HEK293 (cell line): ENCODE measurements at regions not wholly inside any gene's neighbourhood (a gene's known extent, or its start where the extent isn't known, plus 50 kb on each side); places are given as distances from the start of the nearest gene placed in this dataset.

ENCODE experiments used
- CTCF ChIA-PET: fragments of 350-600 bp; formaldehyde crosslinking; extraction: SDS; loops from one replicate; lab custom pipeline; 2021; ENCODE audit warnings: antibody characterized with exemption; lab: Yijun Ruan, JAX
- POLR2A ChIA-PET: fragments of 300-600 bp; formaldehyde crosslinking; extraction: SDS; loops from one replicate; lab custom pipeline; 2020; ENCODE audit warnings: antibody characterized with exemption, inconsistent platforms; lab: Yijun Ruan, JAX
- H3K27ac ChIP-seq: fragments of 200-500 bp; sonication (Bioruptor generic); 2 replicates; pipeline ENCODE4 v1.5.1; 2014; ENCODE audit warnings: low read depth, low read length, control low read depth, inconsistent platforms; ENCODE audit errors: extremely low read depth
- H3K36me3 ChIP-seq, 2 experiments: fragments of 200-500 bp in 1 of 2; sonication (Bioruptor generic) in 1 of 2; 1 replicate in 1 of 2; 2 replicates in 1 of 2; pipeline ENCODE4 v1.5.1; 2014 to 2017; ENCODE audit warnings: inconsistent platforms in 2 of 2, low read length in 2 of 2; ENCODE audit not compliant: control insufficient read depth in 2 of 2, insufficient read depth in 1 of 2
- H3K4me1 ChIP-seq: fragments of 200-500 bp; sonication (Bioruptor generic); 2 replicates; pipeline ENCODE4 v1.5.1; 2014; ENCODE audit warnings: mild to moderate bottlenecking, low read length, inconsistent platforms; ENCODE audit not compliant: control insufficient read depth, insufficient read depth
- H3K4me3 ChIP-seq: 2 replicates; pipeline ENCODE4 v1.5.1; 2011; ENCODE audit warnings: low read depth, mild to moderate bottlenecking, control low read depth, low read length, moderate library complexity
- H3K9me3 ChIP-seq: fragments of 200-500 bp; sonication (Bioruptor generic); 2 replicates; pipeline ENCODE4 v1.5.1; 2014; ENCODE audit warnings: low read depth, low read length, inconsistent platforms; ENCODE audit not compliant: control insufficient read depth, insufficient read depth
- BCL11B ChIP-seq: fragments of 450-650 bp; formaldehyde crosslinking; IDR thresholded peaks from 2 replicates; pipeline ENCODE4 v1.5.1; 2016; ENCODE audit warnings: low read depth, missing biosample characterization, missing genetic modification characterization
- HOXA7 ChIP-seq: sonication (generic); formaldehyde crosslinking; IDR thresholded peaks from 2 replicates; pipeline ENCODE4 v1.8.1; 2022; ENCODE audit warnings: missing genetic modification reagents, borderline replicate concordance
- KLF8 ChIP-seq: fragments of 450-650 bp; formaldehyde crosslinking; IDR thresholded peaks from 2 replicates; pipeline ENCODE4 v1.5.1; 2016; ENCODE audit warnings: missing biosample characterization, missing genetic modification characterization
- KLF9 ChIP-seq: fragments of 450-650 bp; formaldehyde crosslinking; IDR thresholded peaks from 2 replicates; pipeline ENCODE4 v1.5.1; 2016; ENCODE audit warnings: missing biosample characterization, missing genetic modification characterization, low read depth
- REPIN1 ChIP-seq: fragments of 450-650 bp; formaldehyde crosslinking; IDR thresholded peaks from 2 replicates; pipeline ENCODE4 v1.5.1; 2017; ENCODE audit warnings: missing biosample characterization, missing genetic modification characterization, low read depth
- ZNF138 ChIP-seq: fragments of 450-650 bp; formaldehyde crosslinking; IDR thresholded peaks from 2 replicates; pipeline ENCODE4 v1.5.1; 2016; ENCODE audit warnings: missing biosample characterization, missing genetic modification characterization, borderline replicate concordance
- ZNF274 ChIP-seq, 2 experiments: fragments of 200-500 bp in 1 of 2; fragments of 450-650 bp in 1 of 2; sonication (Bioruptor generic) in 1 of 2; formaldehyde crosslinking in 1 of 2; IDR thresholded peaks; 2 replicates each; pipeline versions ENCODE4 v1.5.1 to v1.6.1; 2014 to 2016; ENCODE audit warnings: borderline replicate concordance in 1 of 2, inconsistent platforms in 1 of 2, low read length in 1 of 2, missing biosample characterization in 1 of 2, missing genetic modification characterization in 1 of 2
- ZNF423 ChIP-seq: fragments of 450-650 bp; formaldehyde crosslinking; IDR thresholded peaks from 2 replicates; pipeline ENCODE4 v1.5.1; 2016; ENCODE audit warnings: missing biosample characterization, missing genetic modification characterization
- ZNF426 ChIP-seq: fragments of 450-650 bp; formaldehyde crosslinking; IDR thresholded peaks from 2 replicates; pipeline ENCODE4 v1.5.1; 2017; ENCODE audit warnings: missing biosample characterization, missing genetic modification characterization, mild to moderate bottlenecking, inconsistent platforms, moderate library complexity
- ZNF571 ChIP-seq: fragments of 450-650 bp; formaldehyde crosslinking; IDR thresholded peaks from 2 replicates; pipeline ENCODE4 v1.5.0; 2017; ENCODE audit warnings: missing biosample characterization, missing genetic modification characterization
- ZNF624 ChIP-seq: fragments of 450-650 bp; formaldehyde crosslinking; IDR thresholded peaks from 2 replicates; pipeline ENCODE4 v1.5.1; 2017; ENCODE audit warnings: missing biosample characterization, missing genetic modification characterization
- ZNF707 ChIP-seq: fragments of 450-650 bp; formaldehyde crosslinking; IDR thresholded peaks from 2 replicates; pipeline ENCODE4 v1.5.1; 2016; ENCODE audit warnings: missing biosample characterization, missing genetic modification characterization
- ZNF843 ChIP-seq: fragments of 450-650 bp; formaldehyde crosslinking; IDR thresholded peaks from 2 replicates; pipeline ENCODE4 v1.5.1; 2016; ENCODE audit warnings: missing biosample characterization, missing genetic modification characterization
- TF ChIP-seq, protein P1 (sequence below): fragments of 450-650 bp; formaldehyde crosslinking; optimal IDR thresholded peaks from 2 replicates; pipeline ENCODE3; 2016; ENCODE audit warnings: missing biosample characterization, mild to moderate bottlenecking, missing genetic modification characterization
- TF ChIP-seq, protein P2 (sequence below): fragments of 450-650 bp; formaldehyde crosslinking; IDR thresholded peaks from 2 replicates; pipeline ENCODE4 v1.5.0; 2017; ENCODE audit warnings: missing biosample characterization, missing genetic modification characterization, borderline replicate concordance
- TF ChIP-seq, protein P3 (sequence below): fragments of 450-650 bp; formaldehyde crosslinking; IDR thresholded peaks from 2 replicates; pipeline ENCODE4 v1.5.1; 2016; ENCODE audit warnings: missing biosample characterization, missing genetic modification characterization
- TF ChIP-seq, protein P4 (sequence below): fragments of 450-650 bp; formaldehyde crosslinking; IDR thresholded peaks from 2 replicates; pipeline ENCODE4 v1.5.1; 2017; ENCODE audit warnings: missing biosample characterization, missing genetic modification characterization
- TF ChIP-seq, protein P5 (sequence below): fragments of 450-650 bp; formaldehyde crosslinking; IDR thresholded peaks from 2 replicates; pipeline ENCODE4 v1.5.1; 2016; ENCODE audit warnings: missing biosample characterization, missing genetic modification characterization, borderline replicate concordance
- TF ChIP-seq, protein P6 (sequence below): fragments of 450-650 bp; formaldehyde crosslinking; IDR thresholded peaks from 2 replicates; pipeline ENCODE4 v1.5.1; 2016; ENCODE audit warnings: missing biosample characterization, missing genetic modification characterization

DNA sequence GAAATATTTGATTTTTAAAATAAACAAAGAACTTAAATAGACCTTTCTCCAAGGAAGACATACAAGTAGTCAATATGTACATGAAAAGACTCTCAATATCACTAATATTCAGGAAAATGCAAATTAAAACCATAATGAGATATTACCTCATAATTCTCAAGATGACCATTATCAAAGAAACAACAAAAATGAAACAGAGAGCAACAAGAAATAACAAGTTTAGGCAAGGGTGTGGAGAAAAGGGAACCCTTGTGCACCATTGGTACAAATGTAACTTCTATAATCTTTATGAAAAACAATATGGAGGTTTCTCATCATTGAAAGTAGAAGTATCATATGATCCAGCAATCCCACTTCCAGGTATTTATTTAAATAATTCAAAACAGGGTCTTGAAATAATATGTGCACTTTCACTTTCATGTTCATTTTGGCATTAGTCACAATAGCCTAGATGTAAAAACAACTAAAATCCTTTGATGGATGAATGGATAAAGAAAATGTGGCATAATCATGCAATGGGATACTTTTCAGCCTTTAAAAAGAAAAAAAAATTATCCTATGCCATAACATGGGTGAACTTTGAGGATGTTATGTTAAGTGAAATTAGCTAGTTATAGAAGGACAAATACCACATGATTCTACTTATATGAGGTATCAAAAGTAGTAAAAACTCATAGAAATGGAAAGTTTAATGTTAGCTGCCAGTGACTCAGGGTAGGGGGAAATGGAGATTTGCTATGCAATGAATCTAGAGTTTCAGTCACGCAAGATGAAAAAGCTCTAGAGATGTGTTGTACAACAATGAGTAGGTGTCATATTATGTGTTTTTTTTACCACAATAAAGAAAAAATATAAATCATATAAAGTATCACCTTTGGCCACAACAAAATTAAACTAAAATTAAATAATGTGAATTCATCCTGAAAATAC is 114.5 kb upstream of the LYPLAL1 start:
- Histone ChIP-seq H3K9me3 (no peaks in the 10 kb centered on the region), H3K4me1 (no peaks in the 10 kb centered on the region), H3K4me3 (no peak overlapping the region)
- POLR2A ChIA-PET: no interaction called here
- no peak for TF ChIP-seq ZNF138 (tag by site-specific recombination)
- no peak for TF ChIP-seq ZNF423 (tag by site-specific recombination)
- TF ChIP-seq ZNF843 (tag by site-specific recombination): no peak
- no peak for TF ChIP-seq ZNF707 (tag by site-specific recombination)
- TF ChIP-seq HOXA7 (CRISPR knock-in tag): no peak
- TF ChIP-seq, all 188 proteins: peak for 0
- H3K27ac ChIP-seq: no peak overlapping the region
- CTCF ChIA-PET: interaction anchor here (0.6 to 0.7 kb wide), 2 partner anchors 437 to 1149 kb away, joined by 3 to 4 read pairs; no protein-coding TSS in a partner anchor
- no peaks in the 10 kb centered on the region for H3K36me3 ChIP-seq

DNA sequence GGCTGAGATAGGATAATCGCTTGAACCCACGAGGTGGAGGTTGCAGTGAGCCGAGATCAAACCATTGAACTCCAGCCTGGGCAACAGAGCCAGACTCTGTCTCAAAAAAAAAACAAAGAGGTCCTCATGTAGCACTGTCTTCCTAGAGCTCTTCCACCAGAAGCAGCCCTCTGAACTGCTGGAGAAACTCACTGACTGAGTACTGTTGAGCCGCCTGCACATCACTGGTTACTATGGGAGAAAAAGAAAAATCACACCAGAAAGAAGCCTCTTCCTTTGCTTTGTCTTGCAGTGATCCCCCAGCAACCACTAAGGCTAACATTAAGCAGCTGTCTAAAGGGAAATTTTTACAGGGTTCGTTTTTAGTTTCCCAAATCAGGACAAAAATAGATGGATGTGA is 112.9 kb upstream of the LYPLAL1 start:
- H3K9me3 ChIP-seq: no peaks in the 10 kb centered on the region
- H3K4me1 ChIP-seq: no peaks in the 10 kb centered on the region
- H3K27ac ChIP-seq: no peak overlapping the region
- no peak overlapping the region for H3K4me3 ChIP-seq
- POLR2A ChIA-PET: no interaction called here
- CTCF ChIA-PET: interaction anchor here (0.6 kb wide), 1 partner anchor 709 kb away, joined by 3 read pairs; no protein-coding TSS in a partner anchor
- H3K36me3 ChIP-seq: no peaks in the 10 kb centered on the region
- no peak for TF ChIP-seq REPIN1
- TF ChIP-seq, protein P1, sequence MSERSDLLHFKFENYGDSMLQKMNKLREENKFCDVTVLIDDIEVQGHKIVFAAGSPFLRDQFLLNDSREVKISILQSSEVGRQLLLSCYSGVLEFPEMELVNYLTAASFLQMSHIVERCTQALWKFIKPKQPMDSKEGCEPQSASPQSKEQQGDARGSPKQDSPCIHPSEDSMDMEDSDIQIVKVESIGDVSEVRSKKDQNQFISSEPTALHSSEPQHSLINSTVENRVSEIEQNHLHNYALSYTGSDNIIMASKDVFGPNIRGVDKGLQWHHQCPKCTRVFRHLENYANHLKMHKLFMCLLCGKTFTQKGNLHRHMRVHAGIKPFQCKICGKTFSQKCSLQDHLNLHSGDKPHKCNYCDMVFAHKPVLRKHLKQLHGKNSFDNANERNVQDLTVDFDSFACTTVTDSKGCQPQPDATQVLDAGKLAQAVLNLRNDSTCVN (tag by site-specific recombination): no peak
- TF ChIP-seq ZNF624 (tag by site-specific recombination): no peak
- TF ChIP-seq ZNF426 (tag by site-specific recombination): no peak
- no peak for TF ChIP-seq ZNF571
- TF ChIP-seq, protein P2, sequence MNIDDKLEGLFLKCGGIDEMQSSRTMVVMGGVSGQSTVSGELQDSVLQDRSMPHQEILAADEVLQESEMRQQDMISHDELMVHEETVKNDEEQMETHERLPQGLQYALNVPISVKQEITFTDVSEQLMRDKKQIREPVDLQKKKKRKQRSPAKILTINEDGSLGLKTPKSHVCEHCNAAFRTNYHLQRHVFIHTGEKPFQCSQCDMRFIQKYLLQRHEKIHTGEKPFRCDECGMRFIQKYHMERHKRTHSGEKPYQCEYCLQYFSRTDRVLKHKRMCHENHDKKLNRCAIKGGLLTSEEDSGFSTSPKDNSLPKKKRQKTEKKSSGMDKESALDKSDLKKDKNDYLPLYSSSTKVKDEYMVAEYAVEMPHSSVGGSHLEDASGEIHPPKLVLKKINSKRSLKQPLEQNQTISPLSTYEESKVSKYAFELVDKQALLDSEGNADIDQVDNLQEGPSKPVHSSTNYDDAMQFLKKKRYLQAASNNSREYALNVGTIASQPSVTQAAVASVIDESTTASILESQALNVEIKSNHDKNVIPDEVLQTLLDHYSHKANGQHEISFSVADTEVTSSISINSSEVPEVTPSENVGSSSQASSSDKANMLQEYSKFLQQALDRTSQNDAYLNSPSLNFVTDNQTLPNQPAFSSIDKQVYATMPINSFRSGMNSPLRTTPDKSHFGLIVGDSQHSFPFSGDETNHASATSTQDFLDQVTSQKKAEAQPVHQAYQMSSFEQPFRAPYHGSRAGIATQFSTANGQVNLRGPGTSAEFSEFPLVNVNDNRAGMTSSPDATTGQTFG (tag by site-specific recombination): no peak
- no peak for TF ChIP-seq KLF8
- TF ChIP-seq, protein P3, sequence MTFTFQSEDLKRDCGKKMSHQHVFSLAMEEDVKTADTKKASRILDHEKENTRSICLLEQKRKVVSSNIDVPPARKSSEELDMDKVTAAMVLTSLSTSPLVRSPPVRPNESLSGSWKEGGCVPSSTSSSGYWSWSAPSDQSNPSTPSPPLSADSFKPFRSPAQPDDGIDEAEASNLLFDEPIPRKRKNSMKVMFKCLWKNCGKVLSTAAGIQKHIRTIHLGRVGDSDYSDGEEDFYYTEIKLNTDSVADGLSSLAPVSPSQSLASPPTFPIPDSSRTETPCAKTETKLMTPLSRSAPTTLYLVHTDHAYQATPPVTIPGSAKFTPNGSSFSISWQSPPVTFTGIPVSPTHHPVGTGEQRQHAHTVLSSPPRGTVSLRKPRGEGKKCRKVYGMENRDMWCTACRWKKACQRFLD: no peak
- no peak for TF ChIP-seq BCL11B (tag by site-specific recombination)
- TF ChIP-seq, protein P4, sequence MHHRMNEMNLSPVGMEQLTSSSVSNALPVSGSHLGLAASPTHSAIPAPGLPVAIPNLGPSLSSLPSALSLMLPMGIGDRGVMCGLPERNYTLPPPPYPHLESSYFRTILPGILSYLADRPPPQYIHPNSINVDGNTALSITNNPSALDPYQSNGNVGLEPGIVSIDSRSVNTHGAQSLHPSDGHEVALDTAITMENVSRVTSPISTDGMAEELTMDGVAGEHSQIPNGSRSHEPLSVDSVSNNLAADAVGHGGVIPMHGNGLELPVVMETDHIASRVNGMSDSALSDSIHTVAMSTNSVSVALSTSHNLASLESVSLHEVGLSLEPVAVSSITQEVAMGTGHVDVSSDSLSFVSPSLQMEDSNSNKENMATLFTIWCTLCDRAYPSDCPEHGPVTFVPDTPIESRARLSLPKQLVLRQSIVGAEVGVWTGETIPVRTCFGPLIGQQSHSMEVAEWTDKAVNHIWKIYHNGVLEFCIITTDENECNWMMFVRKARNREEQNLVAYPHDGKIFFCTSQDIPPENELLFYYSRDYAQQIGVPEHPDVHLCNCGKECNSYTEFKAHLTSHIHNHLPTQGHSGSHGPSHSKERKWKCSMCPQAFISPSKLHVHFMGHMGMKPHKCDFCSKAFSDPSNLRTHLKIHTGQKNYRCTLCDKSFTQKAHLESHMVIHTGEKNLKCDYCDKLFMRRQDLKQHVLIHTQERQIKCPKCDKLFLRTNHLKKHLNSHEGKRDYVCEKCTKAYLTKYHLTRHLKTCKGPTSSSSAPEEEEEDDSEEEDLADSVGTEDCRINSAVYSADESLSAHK (tag by site-specific recombination): no peak
- TF ChIP-seq, protein P5, sequence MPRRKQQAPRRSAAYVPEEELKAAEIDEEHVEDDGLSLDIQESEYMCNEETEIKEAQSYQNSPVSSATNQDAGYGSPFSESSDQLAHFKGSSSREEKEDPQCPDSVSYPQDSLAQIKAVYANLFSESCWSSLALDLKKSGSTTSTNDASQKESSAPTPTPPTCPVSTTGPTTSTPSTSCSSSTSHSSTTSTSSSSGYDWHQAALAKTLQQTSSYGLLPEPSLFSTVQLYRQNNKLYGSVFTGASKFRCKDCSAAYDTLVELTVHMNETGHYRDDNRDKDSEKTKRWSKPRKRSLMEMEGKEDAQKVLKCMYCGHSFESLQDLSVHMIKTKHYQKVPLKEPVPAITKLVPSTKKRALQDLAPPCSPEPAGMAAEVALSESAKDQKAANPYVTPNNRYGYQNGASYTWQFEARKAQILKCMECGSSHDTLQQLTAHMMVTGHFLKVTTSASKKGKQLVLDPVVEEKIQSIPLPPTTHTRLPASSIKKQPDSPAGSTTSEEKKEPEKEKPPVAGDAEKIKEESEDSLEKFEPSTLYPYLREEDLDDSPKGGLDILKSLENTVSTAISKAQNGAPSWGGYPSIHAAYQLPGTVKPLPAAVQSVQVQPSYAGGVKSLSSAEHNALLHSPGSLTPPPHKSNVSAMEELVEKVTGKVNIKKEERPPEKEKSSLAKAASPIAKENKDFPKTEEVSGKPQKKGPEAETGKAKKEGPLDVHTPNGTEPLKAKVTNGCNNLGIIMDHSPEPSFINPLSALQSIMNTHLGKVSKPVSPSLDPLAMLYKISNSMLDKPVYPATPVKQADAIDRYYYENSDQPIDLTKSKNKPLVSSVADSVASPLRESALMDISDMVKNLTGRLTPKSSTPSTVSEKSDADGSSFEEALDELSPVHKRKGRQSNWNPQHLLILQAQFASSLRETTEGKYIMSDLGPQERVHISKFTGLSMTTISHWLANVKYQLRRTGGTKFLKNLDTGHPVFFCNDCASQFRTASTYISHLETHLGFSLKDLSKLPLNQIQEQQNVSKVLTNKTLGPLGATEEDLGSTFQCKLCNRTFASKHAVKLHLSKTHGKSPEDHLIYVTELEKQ (tag by site-specific recombination): no peak
- TF ChIP-seq ZNF274 (IDR thresholded peaks at IDR 0.05; ENCODE audit: low read length): no peak
- TF ChIP-seq ZNF274 (tag by site-specific recombination; IDR thresholded peaks at IDR 0.05; ENCODE audit: borderline replicate concordance): no peak
- TF ChIP-seq, protein P6, sequence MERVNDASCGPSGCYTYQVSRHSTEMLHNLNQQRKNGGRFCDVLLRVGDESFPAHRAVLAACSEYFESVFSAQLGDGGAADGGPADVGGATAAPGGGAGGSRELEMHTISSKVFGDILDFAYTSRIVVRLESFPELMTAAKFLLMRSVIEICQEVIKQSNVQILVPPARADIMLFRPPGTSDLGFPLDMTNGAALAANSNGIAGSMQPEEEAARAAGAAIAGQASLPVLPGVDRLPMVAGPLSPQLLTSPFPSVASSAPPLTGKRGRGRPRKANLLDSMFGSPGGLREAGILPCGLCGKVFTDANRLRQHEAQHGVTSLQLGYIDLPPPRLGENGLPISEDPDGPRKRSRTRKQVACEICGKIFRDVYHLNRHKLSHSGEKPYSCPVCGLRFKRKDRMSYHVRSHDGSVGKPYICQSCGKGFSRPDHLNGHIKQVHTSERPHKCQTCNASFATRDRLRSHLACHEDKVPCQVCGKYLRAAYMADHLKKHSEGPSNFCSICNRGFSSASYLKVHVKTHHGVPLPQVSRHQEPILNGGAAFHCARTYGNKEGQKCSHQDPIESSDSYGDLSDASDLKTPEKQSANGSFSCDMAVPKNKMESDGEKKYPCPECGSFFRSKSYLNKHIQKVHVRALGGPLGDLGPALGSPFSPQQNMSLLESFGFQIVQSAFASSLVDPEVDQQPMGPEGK (tag by site-specific recombination): no peak
- no peak for TF ChIP-seq KLF9
